AG04450 (cell line): ENCODE measurements at regions not wholly inside any gene's neighbourhood (a gene's known extent, or its start where the extent isn't known, plus 50 kb on each side); places are given as distances from the start of the nearest gene placed in this dataset.

Source experiments
- CTCF ChIA-PET: fragments of 300-600, 350-600 bp; formaldehyde crosslinking; extraction: SDS; loops from one replicate; lab custom pipeline; 2022; ENCODE audit warnings: antibody characterized with exemption, inconsistent platforms; lab: Charles Lee
- POLR2A ChIA-PET: fragments of 350-600 bp; formaldehyde crosslinking; extraction: SDS; loops from one replicate; lab custom pipeline; 2021; ENCODE audit warnings: antibody characterized with exemption, inconsistent platforms; lab: Yijun Ruan, JAX
- DNase-seq: peaks from one replicate; pipeline ENCODE4 v3.0.0-alpha.2; 2011; ENCODE audit warnings: low read depth, low spot score
- H3K27ac ChIP-seq: one replicate; pipeline ENCODE4 v1.5.1; 2012; ENCODE audit warnings: low read depth, low read length, control low read depth
- H3K27me3 ChIP-seq: one replicate; pipeline ENCODE4 v1.6.0; 2012; ENCODE audit warnings: low read length; ENCODE audit not compliant: control insufficient read depth, insufficient read depth
- H3K4me3 ChIP-seq: 2 replicates; pipeline ENCODE4 v1.5.1; 2011; ENCODE audit warnings: mild to moderate bottlenecking, low read depth, low read length, control low read depth
- H3K9me3 ChIP-seq: 2 replicates; pipeline ENCODE4 v1.5.1; 2012; ENCODE audit warnings: low read length; ENCODE audit not compliant: control insufficient read depth, insufficient read depth
- TF ChIP-seq, protein P1 (sequence below): IDR thresholded peaks from 2 replicates; pipeline ENCODE4 v1.5.1; 2011; ENCODE audit warnings: low read depth, low read length, control low read depth, inconsistent platforms

DNA sequence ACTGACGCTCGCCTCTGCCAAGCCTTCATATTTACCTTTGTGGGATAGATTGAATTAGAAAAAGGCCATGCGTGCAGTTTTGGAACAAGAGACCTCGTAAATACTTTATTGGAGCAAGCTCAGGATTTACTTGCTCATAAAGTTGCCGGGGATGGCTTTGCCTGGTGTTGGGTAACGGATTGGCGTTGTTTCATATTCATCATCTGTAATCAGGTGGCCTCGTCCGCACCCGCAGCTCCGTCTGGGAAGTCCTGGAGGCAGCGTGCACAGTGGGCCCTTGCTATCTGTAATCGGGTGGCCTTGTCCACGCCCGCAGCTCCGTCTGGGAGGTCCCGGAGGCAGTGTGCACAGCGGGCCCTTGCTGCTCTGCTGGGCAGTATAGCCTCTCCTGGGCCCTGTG is 1209.3 kb downstream of the BRD1 start:
- ChIA-PET CTCF (no interaction called here), POLR2A (no interaction called here)
- Histone ChIP-seq H3K9me3 (peaks cover 84% of the 10 kb centered on the region), H3K27me3 (no peaks in the 10 kb centered on the region), H3K27ac (no peak overlapping the region), H3K4me3 (no peak overlapping the region)
- no peak for DNase-seq
- TF ChIP-seq, protein P1, sequence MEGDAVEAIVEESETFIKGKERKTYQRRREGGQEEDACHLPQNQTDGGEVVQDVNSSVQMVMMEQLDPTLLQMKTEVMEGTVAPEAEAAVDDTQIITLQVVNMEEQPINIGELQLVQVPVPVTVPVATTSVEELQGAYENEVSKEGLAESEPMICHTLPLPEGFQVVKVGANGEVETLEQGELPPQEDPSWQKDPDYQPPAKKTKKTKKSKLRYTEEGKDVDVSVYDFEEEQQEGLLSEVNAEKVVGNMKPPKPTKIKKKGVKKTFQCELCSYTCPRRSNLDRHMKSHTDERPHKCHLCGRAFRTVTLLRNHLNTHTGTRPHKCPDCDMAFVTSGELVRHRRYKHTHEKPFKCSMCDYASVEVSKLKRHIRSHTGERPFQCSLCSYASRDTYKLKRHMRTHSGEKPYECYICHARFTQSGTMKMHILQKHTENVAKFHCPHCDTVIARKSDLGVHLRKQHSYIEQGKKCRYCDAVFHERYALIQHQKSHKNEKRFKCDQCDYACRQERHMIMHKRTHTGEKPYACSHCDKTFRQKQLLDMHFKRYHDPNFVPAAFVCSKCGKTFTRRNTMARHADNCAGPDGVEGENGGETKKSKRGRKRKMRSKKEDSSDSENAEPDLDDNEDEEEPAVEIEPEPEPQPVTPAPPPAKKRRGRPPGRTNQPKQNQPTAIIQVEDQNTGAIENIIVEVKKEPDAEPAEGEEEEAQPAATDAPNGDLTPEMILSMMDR = no peak

DNA sequence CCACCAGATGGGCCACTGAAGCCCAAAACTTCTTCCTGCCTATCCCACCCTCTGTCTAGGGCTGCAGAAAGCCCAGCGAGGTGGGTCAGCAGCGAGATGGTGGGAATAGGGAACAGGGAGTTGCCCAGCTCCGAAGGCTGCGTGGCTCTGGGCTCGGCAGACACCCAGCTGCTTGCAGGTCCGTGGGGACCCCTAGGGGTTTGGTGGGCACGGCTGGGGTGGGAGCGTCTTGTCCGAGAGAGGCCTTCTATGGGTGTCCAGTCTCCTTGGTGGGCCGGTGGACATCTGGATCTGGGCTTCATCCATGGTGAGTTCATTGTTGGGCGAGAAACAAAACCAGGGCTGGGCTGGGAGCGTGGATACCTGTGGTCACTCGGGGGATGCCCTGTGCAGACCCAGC is 1211.0 kb downstream of the BRD1 start:
- DNase-seq = no peak
- peaks cover 85% of the 10 kb centered on the region for H3K9me3 ChIP-seq
- no peak overlapping the region for H3K4me3 ChIP-seq
- ChIA-PET POLR2A (no interaction called here), CTCF (no interaction called here)
- no peaks in the 10 kb centered on the region for H3K27me3 ChIP-seq
- no peak overlapping the region for H3K27ac ChIP-seq
- TF ChIP-seq, protein P1 = no peak

DNA sequence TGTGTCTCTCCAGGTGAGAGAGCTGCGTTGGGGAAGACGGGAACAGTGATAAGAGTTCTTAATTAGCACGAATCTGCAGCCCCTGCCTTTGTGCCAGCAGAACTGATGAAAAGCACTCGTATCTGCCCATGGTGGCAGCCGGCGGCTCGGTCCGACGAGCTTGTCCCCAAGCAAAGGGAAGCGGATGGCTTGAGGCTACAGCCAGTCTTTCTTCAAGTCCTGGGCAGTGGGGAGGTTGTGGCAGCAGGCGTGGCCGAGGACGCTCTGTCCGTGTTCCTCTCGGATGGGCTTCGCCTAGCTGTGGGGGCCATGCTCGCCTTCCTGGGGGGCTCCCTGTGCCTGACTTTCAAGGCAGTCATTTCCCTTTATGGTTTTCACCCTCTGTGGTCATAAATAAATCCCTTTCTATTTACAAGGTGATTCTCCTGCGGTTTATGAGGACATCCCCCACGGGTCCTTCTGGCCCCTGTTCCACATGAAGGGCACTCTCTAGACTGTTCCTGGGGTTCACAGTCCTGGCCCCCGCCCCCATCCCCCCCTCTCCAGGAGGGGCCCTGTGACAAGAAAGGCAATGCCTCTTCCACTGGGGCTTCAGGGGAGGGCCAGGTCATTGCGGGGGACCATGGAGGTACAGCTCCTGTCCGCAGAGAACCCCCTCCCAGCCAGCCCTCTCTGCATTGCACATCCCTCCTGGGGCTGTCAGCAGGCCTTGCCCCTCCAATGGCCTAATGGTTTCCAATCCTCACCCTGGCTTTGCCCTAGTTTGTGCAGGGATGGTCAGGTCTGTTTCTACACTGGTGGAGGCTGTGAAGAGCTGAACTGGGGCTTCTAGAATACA is 1212.3 kb downstream of the BRD1 start:
- DNase-seq = no peak
- no peak overlapping the region for H3K27ac ChIP-seq
- H3K4me3 ChIP-seq = no peak overlapping the region
- POLR2A ChIA-PET = no interaction called here
- no peaks in the 10 kb centered on the region for H3K27me3 ChIP-seq
- peaks cover 91% of the 10 kb centered on the region for H3K9me3 ChIP-seq
- CTCF ChIA-PET = no interaction called here
- TF ChIP-seq, protein P1 = no peak

DNA sequence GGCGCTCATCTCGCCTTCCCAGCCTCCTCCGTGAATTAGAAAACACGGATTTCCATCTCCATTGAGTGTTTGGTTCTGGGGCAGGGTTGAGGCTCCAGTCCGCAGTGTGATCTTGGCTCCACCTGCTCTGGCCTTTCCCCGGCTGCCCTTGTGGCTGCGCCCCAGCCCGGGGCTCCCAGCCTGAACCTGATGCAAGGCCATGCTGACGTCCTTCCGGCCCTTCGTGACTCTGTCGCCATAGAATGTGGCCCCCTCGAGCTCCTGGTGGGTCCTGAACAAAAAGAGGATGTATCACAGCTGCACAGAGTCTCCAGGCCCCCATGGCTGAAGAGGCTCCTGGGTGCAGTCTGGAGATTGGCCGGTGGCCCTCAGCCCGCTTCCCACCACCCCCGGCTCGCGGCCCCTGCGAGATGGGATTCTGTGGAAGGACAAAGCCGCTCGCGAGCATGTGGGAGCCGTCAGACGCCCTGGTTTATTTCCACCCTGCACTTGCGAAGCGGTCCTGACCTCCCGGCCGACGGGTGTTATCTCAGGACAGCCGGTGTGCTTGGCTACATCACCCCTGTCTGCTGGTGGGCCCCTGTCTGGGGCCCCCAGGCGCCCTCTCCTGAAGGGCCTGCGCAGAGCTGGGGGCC is 1214.0 kb downstream of the BRD1 start:
- peaks cover 100% of the 10 kb centered on the region for H3K9me3 ChIP-seq
- TF ChIP-seq, protein P1 = no peak
- CTCF ChIA-PET = no interaction called here
- H3K27ac ChIP-seq = no peak overlapping the region
- no peaks in the 10 kb centered on the region for H3K27me3 ChIP-seq
- no peak overlapping the region for H3K4me3 ChIP-seq
- DNase-seq = no peak
- POLR2A ChIA-PET = no interaction called here
